GM18511 (cell line): ENCODE measurements at regions not wholly inside any gene's neighbourhood (a gene's known extent, or its start where the extent isn't known, plus 50 kb on each side); places are given as distances from the start of the nearest gene placed in this dataset.

Source experiments
- ATAC-seq: cut with Tn5 transposase; IDR thresholded peaks from one replicate; pipeline ENCODE4 v1.9.1; 2021; ENCODE audit warnings: mild to moderate bottlenecking, moderate library complexity; ENCODE audit not compliant: unreplicated experiment

DNA sequence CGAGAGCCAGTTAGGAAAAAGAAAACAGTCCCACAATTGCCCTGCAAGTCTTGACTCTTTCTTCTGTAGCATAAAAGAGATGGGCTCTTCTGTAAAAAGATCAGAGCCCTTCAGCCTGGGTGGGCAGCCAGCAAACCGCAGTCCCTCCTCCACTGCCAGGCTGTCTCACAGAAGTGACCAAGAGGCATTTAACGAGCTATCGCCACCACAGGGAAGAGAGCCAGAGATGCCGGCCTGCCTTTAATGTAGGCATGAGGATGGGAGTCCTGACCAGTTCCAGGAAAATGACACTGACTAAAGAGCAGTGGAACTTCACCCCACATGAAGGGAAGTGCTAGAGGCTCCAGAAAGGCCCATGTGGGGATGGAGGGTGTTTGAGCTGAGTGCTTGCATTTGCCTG is 264.6 kb downstream of the NDUFS4 start:
- ATAC-seq: no peak

DNA sequence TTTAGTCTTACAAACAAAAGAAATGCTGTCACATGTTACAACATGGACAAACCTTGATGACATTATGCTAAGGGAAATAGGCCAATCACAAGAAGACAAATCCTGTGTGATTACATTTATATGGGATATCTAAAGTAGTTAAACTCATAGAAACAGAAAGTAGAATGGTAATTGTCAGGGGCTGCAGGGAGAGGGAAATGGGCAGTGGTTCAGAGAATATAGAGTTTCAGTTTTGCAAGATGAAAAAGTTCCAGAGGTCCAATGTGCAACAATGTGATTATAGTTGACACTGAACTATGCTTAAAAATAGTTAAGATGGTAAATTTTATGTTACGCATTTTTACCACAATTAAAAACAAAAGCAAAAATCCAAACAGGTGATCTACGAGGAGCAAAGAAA is 265.5 kb downstream of the NDUFS4 start:
- no peak for ATAC-seq

- no peak for ATAC-seq
Measured at GRCh38 chr5:53826504-53826903, 266.1 kb downstream of the NDUFS4 start.

DNA sequence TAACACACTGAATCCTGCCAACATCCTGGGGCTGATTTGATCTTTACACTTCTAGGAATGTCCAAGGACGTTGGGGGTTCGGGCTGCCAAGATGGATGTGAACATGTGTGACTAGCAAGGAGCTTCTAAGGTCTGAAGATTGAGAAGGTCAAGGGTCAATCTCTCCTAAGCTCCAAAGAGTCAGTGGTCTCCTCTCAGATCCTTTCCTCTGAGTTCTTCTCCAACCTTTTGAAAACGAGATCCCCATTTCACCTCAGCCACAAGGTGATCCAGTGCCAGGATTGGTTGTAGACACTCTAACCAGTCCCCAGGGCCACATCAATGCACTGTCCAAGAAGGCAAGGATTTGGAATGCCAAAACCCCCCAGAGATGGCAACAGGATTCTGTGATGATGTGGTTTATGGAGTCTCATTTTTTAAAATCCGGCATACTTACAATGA is 266.8 kb downstream of the NDUFS4 start:
- ATAC-seq: no peak

DNA sequence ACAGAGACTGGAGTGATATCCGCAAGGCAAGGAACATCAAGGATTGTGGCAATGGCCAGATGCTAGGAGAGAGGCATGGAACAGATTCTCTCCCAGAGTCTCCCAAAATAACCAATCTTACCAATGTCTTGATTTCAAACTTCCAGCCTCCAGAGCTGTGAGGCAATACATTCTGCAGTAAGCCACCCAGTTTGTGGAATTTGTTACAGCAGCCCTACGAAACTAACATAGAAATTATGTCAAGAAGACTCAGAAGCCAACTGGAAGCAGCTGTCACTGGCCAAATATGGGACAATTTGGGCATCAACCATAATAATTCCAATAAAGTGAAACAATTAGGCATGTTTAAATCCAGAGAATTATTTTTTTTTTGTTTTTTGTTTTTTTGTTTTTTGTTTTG is 271.1 kb downstream of the NDUFS4 start:
- no peak for ATAC-seq
